Hepatocyte (in vitro differentiated cells): ENCODE measurements at regions not wholly inside any gene's neighbourhood (a gene's known extent, or its start where the extent isn't known, plus 50 kb on each side); places are given as distances from the start of the nearest gene placed in this dataset.

Experiments
- EZH2 ChIP-seq: fragments of 200-600 bp; sonication (generic); IDR thresholded peaks from 2 replicates; pipeline ENCODE4 v1.6.1; 2016; ENCODE audit warnings: antibody characterized with exemption, mild to moderate bottlenecking, borderline replicate concordance
- TF ChIP-seq, protein P1 (sequence below): fragments of 200-600 bp; sonication (generic); IDR thresholded peaks from 2 replicates; pipeline ENCODE4 v1.5.1; 2016; ENCODE audit warnings: antibody characterized with exemption, mild to moderate bottlenecking; ENCODE audit not compliant: poor library complexity

DNA sequence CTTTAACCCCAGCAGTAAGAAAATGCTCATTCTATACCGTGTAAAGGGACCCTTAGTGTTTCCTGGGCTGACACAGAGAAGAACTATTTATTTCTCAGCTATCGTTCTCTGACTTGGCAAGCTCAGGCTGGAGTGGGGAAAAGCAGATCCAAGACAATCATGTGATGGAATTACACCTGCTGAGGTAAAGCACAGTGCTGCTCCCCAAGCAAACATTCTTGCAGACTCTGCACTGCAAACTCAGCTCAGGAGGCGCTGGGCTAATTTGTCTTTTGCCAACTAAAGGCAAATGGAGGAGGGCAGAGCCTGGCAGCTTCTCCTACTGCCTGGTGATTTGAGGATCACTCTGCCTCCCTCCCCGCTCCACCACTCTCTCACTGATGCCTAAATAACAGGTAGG lies 57.8 kb upstream of the FUT8 start:
- TF ChIP-seq, protein P1, sequence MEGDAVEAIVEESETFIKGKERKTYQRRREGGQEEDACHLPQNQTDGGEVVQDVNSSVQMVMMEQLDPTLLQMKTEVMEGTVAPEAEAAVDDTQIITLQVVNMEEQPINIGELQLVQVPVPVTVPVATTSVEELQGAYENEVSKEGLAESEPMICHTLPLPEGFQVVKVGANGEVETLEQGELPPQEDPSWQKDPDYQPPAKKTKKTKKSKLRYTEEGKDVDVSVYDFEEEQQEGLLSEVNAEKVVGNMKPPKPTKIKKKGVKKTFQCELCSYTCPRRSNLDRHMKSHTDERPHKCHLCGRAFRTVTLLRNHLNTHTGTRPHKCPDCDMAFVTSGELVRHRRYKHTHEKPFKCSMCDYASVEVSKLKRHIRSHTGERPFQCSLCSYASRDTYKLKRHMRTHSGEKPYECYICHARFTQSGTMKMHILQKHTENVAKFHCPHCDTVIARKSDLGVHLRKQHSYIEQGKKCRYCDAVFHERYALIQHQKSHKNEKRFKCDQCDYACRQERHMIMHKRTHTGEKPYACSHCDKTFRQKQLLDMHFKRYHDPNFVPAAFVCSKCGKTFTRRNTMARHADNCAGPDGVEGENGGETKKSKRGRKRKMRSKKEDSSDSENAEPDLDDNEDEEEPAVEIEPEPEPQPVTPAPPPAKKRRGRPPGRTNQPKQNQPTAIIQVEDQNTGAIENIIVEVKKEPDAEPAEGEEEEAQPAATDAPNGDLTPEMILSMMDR: no peak
- TF ChIP-seq EZH2: no peak
